MM.1S (cell line): ENCODE measurements at regions not wholly inside any gene's neighbourhood (a gene's known extent, or its start where the extent isn't known, plus 50 kb on each side); places are given as distances from the start of the nearest gene placed in this dataset.

Experiments
- DNase-seq: peaks from one replicate; pipeline ENCODE4 v3.0.0-alpha.2; 2015
- H2AFZ ChIP-seq: fragments of 300-600 bp; sonication (generic); 2 replicates; pipeline ENCODE4 v1.6.0; 2016; ENCODE audit warnings: antibody characterized with exemption, low read length
- H3F3A ChIP-seq: fragments of 300-600 bp; sonication (generic); 2 replicates; pipeline ENCODE4 v1.6.1; 2016; ENCODE audit warnings: mild to moderate bottlenecking, antibody characterized with exemption, low read length, moderate library complexity, mixed read lengths; ENCODE audit not compliant: insufficient read depth
- H3K27ac ChIP-seq: fragments of 300-600 bp; sonication (generic); 2 replicates; pipeline ENCODE4 v1.5.1; 2016; ENCODE audit warnings: mild to moderate bottlenecking, low read length
- H3K27me3 ChIP-seq: fragments of 300-600 bp; sonication (generic); replicated peaks from 2 replicates; pipeline ENCODE4 v1.6.0; 2016; ENCODE audit warnings: low read length; ENCODE audit not compliant: insufficient read depth
- H3K36me3 ChIP-seq: fragments of 300-600 bp; sonication (generic); replicated peaks from 2 replicates; pipeline ENCODE4 v1.6.1; 2016; ENCODE audit warnings: mild to moderate bottlenecking, low read length, mixed read lengths; ENCODE audit not compliant: insufficient read depth
- H3K4me1 ChIP-seq: fragments of 300-600 bp; sonication (generic); 2 replicates; pipeline ENCODE4 v1.6.1; 2016; ENCODE audit warnings: low read length, mixed read lengths
- H3K4me2 ChIP-seq: fragments of 300-600 bp; sonication (generic); 2 replicates; pipeline ENCODE4 v1.6.0; 2016; ENCODE audit warnings: low read depth, low read length
- H3K4me3 ChIP-seq: fragments of 300-600 bp; sonication (generic); 2 replicates; pipeline ENCODE4 v1.5.1; 2016; ENCODE audit warnings: low read length, mixed read lengths
- H3K79me2 ChIP-seq: fragments of 300-600 bp; sonication (generic); 2 replicates; pipeline ENCODE4 v1.6.1; 2016; ENCODE audit warnings: mixed run types, low read length, mixed read lengths
- H3K9ac ChIP-seq: fragments of 300-600 bp; sonication (generic); 2 replicates; pipeline ENCODE4 v1.6.1; 2016; ENCODE audit warnings: low read length, mixed read lengths
- H3K9me2 ChIP-seq: fragments of 300-600 bp; sonication (generic); replicated peaks from 2 replicates; pipeline ENCODE4 v1.6.1; 2016; ENCODE audit warnings: mild to moderate bottlenecking, low read length, mixed read lengths; ENCODE audit not compliant: insufficient read depth
- H3K9me3 ChIP-seq: fragments of 300-600 bp; sonication (generic); replicated peaks from 2 replicates; pipeline ENCODE4 v1.6.1; 2016; ENCODE audit warnings: mild to moderate bottlenecking, low read length, mixed read lengths; ENCODE audit not compliant: insufficient read depth
- H4K20me1 ChIP-seq: fragments of 300-600 bp; sonication (generic); 2 replicates; pipeline ENCODE4 v1.6.1; 2016; ENCODE audit warnings: mild to moderate bottlenecking, low read length, moderate library complexity, mixed read lengths; ENCODE audit not compliant: insufficient read depth
- CTCF ChIP-seq: fragments of 300-600 bp; sonication (generic); IDR thresholded peaks from 2 replicates; pipeline ENCODE4 v1.5.1; 2016; ENCODE audit warnings: antibody characterized with exemption, low read length, mixed read lengths
- EZH2 ChIP-seq: fragments of 300-600 bp; sonication (generic); optimal IDR thresholded peaks from 2 replicates; pipeline ENCODE3; 2017; ENCODE audit warnings: low read depth, mild to moderate bottlenecking, antibody characterized with exemption, low read length, mixed read lengths
- EZH2phosphoT487 ChIP-seq: fragments of 300-600 bp; sonication (generic); IDR thresholded peaks from 2 replicates; pipeline ENCODE4 v1.6.1; 2018; ENCODE audit warnings: antibody characterized with exemption, low read length

DNA sequence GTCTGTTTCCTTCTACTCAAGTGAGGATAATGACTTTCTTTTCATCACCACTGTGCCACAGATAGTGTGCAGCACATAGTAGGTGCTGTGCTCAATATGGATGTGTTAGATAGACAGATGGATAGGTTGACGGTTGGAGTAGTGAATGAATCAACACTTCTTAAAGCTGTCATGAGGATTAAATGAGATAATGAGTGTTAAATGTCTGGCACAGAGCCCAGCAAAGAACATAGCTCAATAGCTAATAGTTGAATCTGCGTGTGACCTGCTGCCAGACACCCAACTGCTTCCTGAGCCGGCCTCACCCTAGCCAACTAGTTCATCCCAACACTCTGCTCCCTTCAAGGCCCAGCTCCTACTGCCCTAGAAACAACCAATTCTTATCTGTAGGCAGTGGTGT, 67.7 kb upstream of the PJA1 start:
- H2AFZ ChIP-seq: no peak overlapping the region
- H3K36me3 ChIP-seq: no peaks in the 10 kb centered on the region
- no peaks in the 10 kb centered on the region for H4K20me1 ChIP-seq
- no peak overlapping the region for H3K4me2 ChIP-seq
- no peak overlapping the region for H3K27ac ChIP-seq
- H3K9me3 ChIP-seq: no peaks in the 10 kb centered on the region
- H3K9ac ChIP-seq: no peak overlapping the region
- DNase-seq: no peak
- no peaks in the 10 kb centered on the region for H3F3A ChIP-seq
- H3K9me2 ChIP-seq: no peaks in the 10 kb centered on the region
- no peak for TF ChIP-seq EZH2phosphoT487
- TF ChIP-seq CTCF: no peak
- no peak for TF ChIP-seq EZH2
- no peaks in the 10 kb centered on the region for H3K27me3 ChIP-seq
- H3K4me1 ChIP-seq: no peaks in the 10 kb centered on the region
- H3K79me2 ChIP-seq: no peaks in the 10 kb centered on the region
- H3K4me3 ChIP-seq: no peak overlapping the region

DNA sequence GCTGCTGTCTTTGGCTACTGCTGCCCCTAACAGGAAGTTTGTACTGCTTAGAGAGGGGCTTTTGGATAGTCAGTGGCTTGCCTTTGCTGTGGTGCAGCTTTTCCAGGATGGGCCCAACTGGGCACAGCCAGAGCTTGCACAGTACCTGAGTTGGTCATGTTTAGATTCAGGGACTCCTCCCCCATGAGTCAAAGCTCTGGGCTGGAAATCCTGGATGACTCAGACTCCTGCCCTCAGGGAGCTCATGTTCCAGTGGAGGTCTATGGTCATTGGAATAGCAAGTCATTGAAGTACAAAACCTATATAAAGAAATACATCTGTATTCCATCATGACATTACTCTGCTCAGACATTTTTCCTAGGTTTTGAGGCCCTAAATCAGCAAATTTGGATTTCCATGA, 66.7 kb upstream of the PJA1 start:
- no peak for TF ChIP-seq EZH2phosphoT487
- no peak for TF ChIP-seq CTCF
- no peak for TF ChIP-seq EZH2

GRCh38 chrX:69229436-69229835, 64.2 kb upstream of the PJA1 start:
- no peak overlapping the region for H2AFZ ChIP-seq
- no peak for DNase-seq
- no peak overlapping the region for H3K27ac ChIP-seq
- no peak overlapping the region for H3K4me3 ChIP-seq
- H3K4me2 ChIP-seq: no peak overlapping the region
- TF ChIP-seq EZH2 (no peak), CTCF (no peak), EZH2phosphoT487 (no peak)
- H3K27me3 ChIP-seq: no peaks in the 10 kb centered on the region
- H3K9me3 ChIP-seq: no peaks in the 10 kb centered on the region
- no peaks in the 10 kb centered on the region for H3F3A ChIP-seq
- no peak overlapping the region for H3K9ac ChIP-seq
- H3K4me1 ChIP-seq: no peaks in the 10 kb centered on the region
- H3K9me2 ChIP-seq: no peaks in the 10 kb centered on the region
- no peaks in the 10 kb centered on the region for H3K79me2 ChIP-seq
- no peaks in the 10 kb centered on the region for H3K36me3 ChIP-seq
- H4K20me1 ChIP-seq: no peaks in the 10 kb centered on the region

More for the DNA sequence above, 66.7 kb upstream of the PJA1 start:
- H4K20me1 ChIP-seq: no peaks in the 10 kb centered on the region
- no peaks in the 10 kb centered on the region for H3K27me3 ChIP-seq
- H3K27ac ChIP-seq: no peak overlapping the region
- no peak for DNase-seq
- no peak overlapping the region for H3K4me3 ChIP-seq
- no peak overlapping the region for H2AFZ ChIP-seq
- no peaks in the 10 kb centered on the region for H3F3A ChIP-seq
- no peaks in the 10 kb centered on the region for H3K79me2 ChIP-seq
- no peaks in the 10 kb centered on the region for H3K4me1 ChIP-seq
- H3K9me3 ChIP-seq: no peaks in the 10 kb centered on the region
- H3K36me3 ChIP-seq: no peaks in the 10 kb centered on the region
- H3K9me2 ChIP-seq: no peaks in the 10 kb centered on the region
- no peak overlapping the region for H3K9ac ChIP-seq
- no peak overlapping the region for H3K4me2 ChIP-seq
